Heart left ventricle (tissue), 13 donors: ENCODE measurements at regions not wholly inside any gene's neighbourhood (a gene's known extent, or its start where the extent isn't known, plus 50 kb on each side); places are given as distances from the start of the nearest gene placed in this dataset.

Source experiments
- CTCF ChIP-seq, 12 donors: fragments of 200-600 bp; sonication (generic) in 4 of 12; IDR thresholded peaks; one replicate each; pipeline versions ENCODE4 v1.5.0 to v1.8.0; 2018 to 2022; ENCODE audit warnings: antibody characterized with exemption in 12 of 12, mild to moderate bottlenecking in 5 of 12
- POLR2A ChIP-seq, 2 donors: fragments of 450-650 bp; IDR thresholded peaks; one replicate each; pipeline ENCODE4 v1.6.1; 2017; ENCODE audit warnings: antibody characterized with exemption in 2 of 2, mild to moderate bottlenecking in 2 of 2, moderate library complexity in 2 of 2
- donor health status: ischemic (EF 13 %, LVEDD 7.1; RV severe dilation, severe dysfunction).
- donor health status: DM: no; HTN: yes; CAD: no.
- donor health status: DM: no; HTN: no; CAD: no.
- donor health status: ischemic (EF 25% LVEDD 6.9; RV normal size, moderate dysfunction).
- donor health status: ischemic (EF 25% LVEDD 5.7; RV mildly dilated, moderate dysfunction).
- donor health status: ischemic (EF 35%, LVEDD 5.7; RV mildly dilated, moderate dysfunction).
- donor health status: nonischemic (EF 11% LVEDD 7.7; RV severe dilation, severe dysfunction).
- donor health status: DM: yes; HTN: yes; CAD: no.
- donor health status: PGD.
- donor health status: ischemic (EF 29% LVEDD 5.4; RV normal size, mild dysfunction).
- donor health status: nonischemic (EF 23%, LVEDD 6.1; RV moderate dilation, normal function).

GRCh38 chr3:106552351-106553043 is 683.7 kb upstream of the CBLB start:
- no peak for TF ChIP-seq CTCF (IDR thresholded peaks at IDR 0.05)
- no peak for TF ChIP-seq POLR2A (IDR thresholded peaks at IDR 0.05)
